ENCODE measurements at regions not wholly inside any gene's neighbourhood (a gene's known extent, or its start where the extent isn't known, plus 50 kb on each side); places are given as distances from the start of the nearest gene placed in this dataset.

DNA sequence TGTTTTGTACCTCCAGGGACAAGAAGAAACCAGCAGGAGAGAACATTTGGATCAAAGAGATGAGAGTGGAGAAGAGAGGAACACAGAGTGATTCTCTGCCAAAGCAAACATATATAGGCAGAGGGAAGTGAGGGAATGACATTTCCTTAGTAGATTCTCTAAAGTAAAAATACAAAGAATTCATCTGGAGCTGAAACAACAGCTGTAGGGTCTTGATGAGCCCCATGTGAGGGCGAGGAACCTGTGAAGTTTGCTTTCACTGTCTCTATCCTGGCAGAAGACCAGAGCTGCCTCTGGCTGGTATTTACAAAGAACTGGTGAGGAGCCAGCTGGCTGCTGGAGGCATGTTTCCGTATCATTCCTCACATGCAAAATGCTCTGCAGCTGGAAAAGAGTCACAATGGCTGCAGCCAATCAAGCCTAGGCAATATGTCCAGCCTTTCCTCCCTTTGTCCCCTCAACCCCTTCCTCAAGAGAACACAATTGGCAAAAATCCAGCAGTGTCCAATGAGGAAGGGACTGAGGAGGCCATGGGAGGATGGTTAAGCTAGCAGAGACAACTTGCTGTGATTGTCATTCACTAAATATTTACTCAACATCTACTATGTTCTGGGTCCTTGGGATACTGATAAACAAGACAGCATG is 122.5 kb downstream of the PHLDA1 start:
- Histone ChIP-seq H2AFZ (ENCODE audit: low read length) (peak overlapping the region; percentile 27; the same call in 1 of the 2 replicates), H3K4me2 (ENCODE audit: low read length) (no peak overlapping the region), H3K9me2 (replicated peaks; ENCODE audit: low read length) (no peaks in the 10 kb centered on the region), H3K9ac (ENCODE audit: low read length) (no peak overlapping the region), H3K27ac (ENCODE audit: low read length) (no peak overlapping the region), H3F3A (ENCODE audit: low read length, unreplicated experiment) (no peaks in the 10 kb centered on the region), H3K9me3 (ENCODE audit: low read length) (no peaks in the 10 kb centered on the region), H3K36me3 (ENCODE audit: low read depth, low read length) (no peaks in the 10 kb centered on the region), H3K27me3 (ENCODE audit: low read length) (no peaks in the 10 kb centered on the region), H3K4me3 (ENCODE audit: low read length) (no peak overlapping the region), H4K20me1 (ENCODE audit: low read length) (no peaks in the 10 kb centered on the region), H3K4me1 (ENCODE audit: insufficient read depth, low read length) (peaks cover 8% of the 10 kb centered on the region; the same call in 1 of the 2 replicates), H3K79me2 (ENCODE audit: low read length) (no peaks in the 10 kb centered on the region)
- ATAC-seq (peak; percentile 49), DNase-seq (peak; percentile 41)
- ChIA-PET POLR2A (ENCODE audit: unreplicated experiment) (interaction anchor here (0.8 kb wide), 1 partner anchor 53 kb away, joined by 7 read pairs; no protein-coding TSS in a partner anchor), CTCF (no interaction called here)
- TF ChIP-seq, protein P1, sequence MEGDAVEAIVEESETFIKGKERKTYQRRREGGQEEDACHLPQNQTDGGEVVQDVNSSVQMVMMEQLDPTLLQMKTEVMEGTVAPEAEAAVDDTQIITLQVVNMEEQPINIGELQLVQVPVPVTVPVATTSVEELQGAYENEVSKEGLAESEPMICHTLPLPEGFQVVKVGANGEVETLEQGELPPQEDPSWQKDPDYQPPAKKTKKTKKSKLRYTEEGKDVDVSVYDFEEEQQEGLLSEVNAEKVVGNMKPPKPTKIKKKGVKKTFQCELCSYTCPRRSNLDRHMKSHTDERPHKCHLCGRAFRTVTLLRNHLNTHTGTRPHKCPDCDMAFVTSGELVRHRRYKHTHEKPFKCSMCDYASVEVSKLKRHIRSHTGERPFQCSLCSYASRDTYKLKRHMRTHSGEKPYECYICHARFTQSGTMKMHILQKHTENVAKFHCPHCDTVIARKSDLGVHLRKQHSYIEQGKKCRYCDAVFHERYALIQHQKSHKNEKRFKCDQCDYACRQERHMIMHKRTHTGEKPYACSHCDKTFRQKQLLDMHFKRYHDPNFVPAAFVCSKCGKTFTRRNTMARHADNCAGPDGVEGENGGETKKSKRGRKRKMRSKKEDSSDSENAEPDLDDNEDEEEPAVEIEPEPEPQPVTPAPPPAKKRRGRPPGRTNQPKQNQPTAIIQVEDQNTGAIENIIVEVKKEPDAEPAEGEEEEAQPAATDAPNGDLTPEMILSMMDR (conservative IDR thresholded peaks at IDR 0.05; ENCODE audit: low read depth, low read length), result no peak
- TF ChIP-seq EZH2 (IDR thresholded peaks at IDR 0.05; ENCODE audit: low read length, unreplicated experiment) (no peak), EZH2phosphoT487 (IDR thresholded peaks at IDR 0.05; ENCODE audit: borderline replicate concordance, low read length) (no peak)
- intact Hi-C loops (cut with micrococcal nuclease), result no loop called here
- BruUV-seq (replicated peaks), result no TSS peak

DNA sequence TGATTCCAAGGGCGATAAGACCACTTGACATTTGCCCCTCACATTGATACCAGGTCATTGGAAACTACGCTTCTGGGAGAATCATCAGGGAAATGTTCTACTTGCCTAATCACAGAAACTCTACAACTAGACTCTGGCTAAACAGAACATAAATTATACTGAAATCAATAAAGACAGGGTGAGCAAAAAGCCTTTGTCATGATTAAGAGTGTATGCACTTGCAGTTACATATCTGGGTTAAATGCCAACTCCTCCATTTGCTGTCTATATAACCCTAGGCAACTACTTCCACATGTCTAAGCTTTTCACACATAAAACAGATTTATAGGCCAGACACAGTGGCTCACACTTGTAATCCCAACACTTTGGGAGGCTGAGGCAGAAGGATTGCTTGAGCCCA is 125.7 kb downstream of the PHLDA1 start:
- Histone ChIP-seq H3K36me3 (ENCODE audit: low read depth, low read length) (no peaks in the 10 kb centered on the region), H2AFZ (ENCODE audit: low read length) (no peak overlapping the region), H3K9me3 (ENCODE audit: low read length) (no peaks in the 10 kb centered on the region), H3K4me3 (ENCODE audit: low read length) (no peak overlapping the region), H3K79me2 (ENCODE audit: low read length) (no peaks in the 10 kb centered on the region), H4K20me1 (ENCODE audit: low read length) (no peaks in the 10 kb centered on the region), H3K9ac (ENCODE audit: low read length) (no peak overlapping the region), H3K9me2 (replicated peaks; ENCODE audit: low read length) (no peaks in the 10 kb centered on the region), H3K27me3 (ENCODE audit: low read length) (no peaks in the 10 kb centered on the region), H3K4me1 (ENCODE audit: insufficient read depth, low read length) (peaks cover 8% of the 10 kb centered on the region; the same call in 1 of the 2 replicates), H3F3A (ENCODE audit: low read length, unreplicated experiment) (no peaks in the 10 kb centered on the region), H3K27ac (ENCODE audit: low read length) (no peak overlapping the region), H3K4me2 (ENCODE audit: low read length) (no peak overlapping the region)
- no peak for TF ChIP-seq EZH2phosphoT487 (IDR thresholded peaks at IDR 0.05; ENCODE audit: borderline replicate concordance, low read length)
- TF ChIP-seq, protein P1 (conservative IDR thresholded peaks at IDR 0.05; ENCODE audit: low read depth, low read length), result no peak
- no peak for TF ChIP-seq EZH2 (IDR thresholded peaks at IDR 0.05; ENCODE audit: low read length, unreplicated experiment)
- ATAC-seq (peak; percentile 60), DNase-seq (no peak)
- BruUV-seq (replicated peaks), result no TSS peak
- intact Hi-C loops (cut with micrococcal nuclease), result no loop called here
- POLR2A ChIA-PET (ENCODE audit: unreplicated experiment), result no interaction called here
- CTCF ChIA-PET, result no interaction called here

DNA sequence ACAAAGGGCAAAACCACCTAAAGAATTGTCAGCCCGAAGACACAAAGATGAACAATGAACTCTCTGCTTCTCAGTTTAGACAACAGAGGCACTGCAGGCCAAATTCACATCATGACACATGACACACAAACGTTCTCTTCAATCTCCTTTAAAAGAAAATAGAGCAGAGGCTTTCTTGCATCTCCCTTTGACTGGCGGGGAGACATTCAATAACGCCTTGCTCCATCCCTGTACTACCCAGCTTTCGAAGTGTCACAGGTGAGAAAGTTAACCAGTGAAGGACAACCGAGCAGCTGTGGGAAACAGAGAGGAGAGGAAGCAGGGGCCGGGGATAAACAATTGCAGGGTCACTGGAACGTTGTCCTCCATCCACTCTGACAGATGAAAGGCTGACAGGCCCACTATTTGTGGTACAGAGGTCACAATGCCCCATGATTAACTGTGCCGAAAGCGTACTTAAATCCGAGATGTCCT is 130.8 kb downstream of the PHLDA1 start:
- no peak overlapping the region for H2AFZ ChIP-seq (ENCODE audit: low read length)
- no peak for ATAC-seq
- no peaks in the 10 kb centered on the region for H3F3A ChIP-seq (ENCODE audit: low read length, unreplicated experiment)

More for the DNA sequence above, 130.8 kb downstream of the PHLDA1 start:
- H3K36me3 ChIP-seq (ENCODE audit: low read depth, low read length), result no peaks in the 10 kb centered on the region
- H3K9me2 ChIP-seq (replicated peaks; ENCODE audit: low read length), result no peaks in the 10 kb centered on the region
- H3K4me1 ChIP-seq (ENCODE audit: insufficient read depth, low read length), result peaks cover 3% of the 10 kb centered on the region
- no peaks in the 10 kb centered on the region for H3K79me2 ChIP-seq (ENCODE audit: low read length)
- ChIA-PET POLR2A (ENCODE audit: unreplicated experiment) (no interaction called here), CTCF (no interaction called here)
- intact Hi-C loops (cut with micrococcal nuclease), result no loop called here
- DNase-seq, result no peak
- H3K9me3 ChIP-seq (ENCODE audit: low read length), result no peaks in the 10 kb centered on the region
- TF ChIP-seq EZH2phosphoT487 (IDR thresholded peaks at IDR 0.05; ENCODE audit: borderline replicate concordance, low read length) (no peak), EZH2 (IDR thresholded peaks at IDR 0.05; ENCODE audit: low read length, unreplicated experiment) (no peak)
- TF ChIP-seq, protein P1 (conservative IDR thresholded peaks at IDR 0.05; ENCODE audit: low read depth, low read length), result no peak
- no peak overlapping the region for H3K4me2 ChIP-seq (ENCODE audit: low read length)
- no peak overlapping the region for H3K9ac ChIP-seq (ENCODE audit: low read length)
- no peaks in the 10 kb centered on the region for H4K20me1 ChIP-seq (ENCODE audit: low read length)
- H3K27ac ChIP-seq (ENCODE audit: low read length), result no peak overlapping the region
- BruUV-seq (replicated peaks), result no TSS peak
- no peaks in the 10 kb centered on the region for H3K27me3 ChIP-seq (ENCODE audit: low read length)
- no peak overlapping the region for H3K4me3 ChIP-seq (ENCODE audit: low read length)

Data from PC-3 (cell line).